ENCODE measurements at regions not wholly inside any gene's neighbourhood (a gene's known extent, or its start where the extent isn't known, plus 50 kb on each side); places are given as distances from the start of the nearest gene placed in this dataset.
"Not testable (repeated sequence)": the region's sequence is repeated elsewhere in the genome, so short reads cannot be mapped to it uniquely, and the experiment has no call there.

GRCh38 chr4:24179201-24179840 lies 289.5 kb upstream of the PPARGC1A start:
- 94 to 95% methylated on average over 4 of the region's 4 CpGs for WGBS, 2 experiments
- Histone ChIP-seq H3K9me3 (ENCODE audit: control insufficient read depth, low read length) (no peaks in the 10 kb centered on the region), H3K27ac (ENCODE audit: insufficient read depth, low read depth, low read length, poor library complexity, severe bottlenecking) (no peak overlapping the region), H3K4me1 (ENCODE audit: control insufficient read depth, insufficient read depth, low read length) (no peaks in the 10 kb centered on the region), H3K27me3 (ENCODE audit: control insufficient read depth, insufficient read depth, low read length, poor library complexity, severe bottlenecking) (no peaks in the 10 kb centered on the region), H3K4me3 (ENCODE audit: insufficient read depth, low read depth, low read length) (no peak overlapping the region), H3K36me3 (ENCODE audit: control insufficient read depth, insufficient read depth, low read length) (no peaks in the 10 kb centered on the region)

- H3K4me1 ChIP-seq (ENCODE audit: control insufficient read depth, insufficient read depth, low read length); H3K36me3 ChIP-seq (ENCODE audit: control insufficient read depth, insufficient read depth, low read length); H3K9me3 ChIP-seq (ENCODE audit: control insufficient read depth, low read length); H3K4me3 ChIP-seq (ENCODE audit: insufficient read depth, low read depth, low read length); H3K27me3 ChIP-seq (ENCODE audit: control insufficient read depth, insufficient read depth, low read length, poor library complexity, severe bottlenecking); H3K27ac ChIP-seq (ENCODE audit: insufficient read depth, low read depth, low read length, poor library complexity, severe bottlenecking): not testable (repeated sequence)
- 60 to 92% methylated on average over 1 to 2 of the region's 2 CpGs for WGBS, 2 experiments
Observed at GRCh38 chr4:24177443-24177842, 287.6 kb upstream of the PPARGC1A start.

GRCh38 chr4:24175707-24176106 lies 285.9 kb upstream of the PPARGC1A start:
- H3K4me1 ChIP-seq (ENCODE audit: control insufficient read depth, insufficient read depth, low read length): peaks cover 9% of the 10 kb centered on the region
- H3K36me3 ChIP-seq (ENCODE audit: control insufficient read depth, insufficient read depth, low read length): no peaks in the 10 kb centered on the region
- H3K4me3 ChIP-seq (ENCODE audit: insufficient read depth, low read depth, low read length): no peak overlapping the region
- 91 to 92% methylated on average over 6 to 7 of the region's 7 CpGs for WGBS, 2 experiments
- H3K9me3 ChIP-seq (ENCODE audit: control insufficient read depth, low read length): no peaks in the 10 kb centered on the region
- H3K27ac ChIP-seq (ENCODE audit: insufficient read depth, low read depth, low read length, poor library complexity, severe bottlenecking): no peak overlapping the region
- H3K27me3 ChIP-seq (ENCODE audit: control insufficient read depth, insufficient read depth, low read length, poor library complexity, severe bottlenecking): no peaks in the 10 kb centered on the region

GRCh38 chr4:24174602-24175001 lies 284.8 kb upstream of the PPARGC1A start:
- H3K4me1 ChIP-seq (ENCODE audit: control insufficient read depth, insufficient read depth, low read length): peaks cover 9% of the 10 kb centered on the region
- 92 to 96% methylated on average over 3 to 4 of the region's 4 CpGs for WGBS, 2 experiments
- no peak overlapping the region for H3K27ac ChIP-seq (ENCODE audit: insufficient read depth, low read depth, low read length, poor library complexity, severe bottlenecking)
- H3K9me3 ChIP-seq (ENCODE audit: control insufficient read depth, low read length): no peaks in the 10 kb centered on the region
- no peaks in the 10 kb centered on the region for H3K27me3 ChIP-seq (ENCODE audit: control insufficient read depth, insufficient read depth, low read length, poor library complexity, severe bottlenecking)
- H3K4me3 ChIP-seq (ENCODE audit: insufficient read depth, low read depth, low read length): no peak overlapping the region
- H3K36me3 ChIP-seq (ENCODE audit: control insufficient read depth, insufficient read depth, low read length): no peaks in the 10 kb centered on the region

- H3K36me3 ChIP-seq (ENCODE audit: control insufficient read depth, insufficient read depth, low read length): no peaks in the 10 kb centered on the region
- H3K27ac ChIP-seq (ENCODE audit: insufficient read depth, low read depth, low read length, poor library complexity, severe bottlenecking): no peak overlapping the region
- WGBS, 2 experiments: 63 to 67% methylated on average over 4 of the region's 4 CpGs
- no peak overlapping the region for H3K4me3 ChIP-seq (ENCODE audit: insufficient read depth, low read depth, low read length)
- H3K9me3 ChIP-seq (ENCODE audit: control insufficient read depth, low read length): no peaks in the 10 kb centered on the region
- no peaks in the 10 kb centered on the region for H3K27me3 ChIP-seq (ENCODE audit: control insufficient read depth, insufficient read depth, low read length, poor library complexity, severe bottlenecking)
- H3K4me1 ChIP-seq (ENCODE audit: control insufficient read depth, insufficient read depth, low read length): peaks cover 9% of the 10 kb centered on the region
Observed at GRCh38 chr4:24172406-24172805, 282.6 kb upstream of the PPARGC1A start.

GRCh38 chr4:24169956-24170355 lies 280.1 kb upstream of the PPARGC1A start:
- Histone ChIP-seq H3K36me3 (ENCODE audit: control insufficient read depth, insufficient read depth, low read length) (no peaks in the 10 kb centered on the region), H3K4me3 (ENCODE audit: insufficient read depth, low read depth, low read length) (no peak overlapping the region), H3K27me3 (ENCODE audit: control insufficient read depth, insufficient read depth, low read length, poor library complexity, severe bottlenecking) (no peaks in the 10 kb centered on the region), H3K4me1 (ENCODE audit: control insufficient read depth, insufficient read depth, low read length) (peaks cover 9% of the 10 kb centered on the region), H3K9me3 (ENCODE audit: control insufficient read depth, low read length) (no peaks in the 10 kb centered on the region), H3K27ac (ENCODE audit: insufficient read depth, low read depth, low read length, poor library complexity, severe bottlenecking) (no peak overlapping the region)

GRCh38 chr4:24168658-24169057 lies 278.8 kb upstream of the PPARGC1A start:
- Histone ChIP-seq H3K4me3 (ENCODE audit: insufficient read depth, low read depth, low read length) (no peak overlapping the region), H3K4me1 (ENCODE audit: control insufficient read depth, insufficient read depth, low read length) (peaks cover 9% of the 10 kb centered on the region), H3K36me3 (ENCODE audit: control insufficient read depth, insufficient read depth, low read length) (no peaks in the 10 kb centered on the region), H3K27ac (ENCODE audit: insufficient read depth, low read depth, low read length, poor library complexity, severe bottlenecking) (no peak overlapping the region), H3K27me3 (ENCODE audit: control insufficient read depth, insufficient read depth, low read length, poor library complexity, severe bottlenecking) (no peaks in the 10 kb centered on the region), H3K9me3 (ENCODE audit: control insufficient read depth, low read length) (no peaks in the 10 kb centered on the region)
- 75 to 100% methylated on average over 1 of the region's 2 CpGs for WGBS, 2 experiments

- 83 to 100% methylated on average over 1 of the region's 1 CpG for WGBS, 2 experiments
- Histone ChIP-seq H3K27ac (ENCODE audit: insufficient read depth, low read depth, low read length, poor library complexity, severe bottlenecking) (no peak overlapping the region), H3K4me1 (ENCODE audit: control insufficient read depth, insufficient read depth, low read length) (no peaks in the 10 kb centered on the region), H3K9me3 (ENCODE audit: control insufficient read depth, low read length) (no peaks in the 10 kb centered on the region), H3K4me3 (ENCODE audit: insufficient read depth, low read depth, low read length) (no peak overlapping the region), H3K36me3 (ENCODE audit: control insufficient read depth, insufficient read depth, low read length) (no peaks in the 10 kb centered on the region), H3K27me3 (ENCODE audit: control insufficient read depth, insufficient read depth, low read length, poor library complexity, severe bottlenecking) (no peaks in the 10 kb centered on the region)
Observed at GRCh38 chr4:24166501-24166900, 276.7 kb upstream of the PPARGC1A start.

GRCh38 chr4:24164797-24165196 lies 274.9 kb upstream of the PPARGC1A start:
- no peaks in the 10 kb centered on the region for H3K36me3 ChIP-seq (ENCODE audit: control insufficient read depth, insufficient read depth, low read length)
- H3K27ac ChIP-seq (ENCODE audit: insufficient read depth, low read depth, low read length, poor library complexity, severe bottlenecking): no peak overlapping the region

GRCh38 chr4:24164054-24164693 lies 274.3 kb upstream of the PPARGC1A start:
- no peaks in the 10 kb centered on the region for H3K36me3 ChIP-seq (ENCODE audit: control insufficient read depth, insufficient read depth, low read length)
- H3K4me1 ChIP-seq (ENCODE audit: control insufficient read depth, insufficient read depth, low read length): no peaks in the 10 kb centered on the region
- H3K4me3 ChIP-seq (ENCODE audit: insufficient read depth, low read depth, low read length): no peak overlapping the region
- 81 to 84% methylated on average over 2 of the region's 2 CpGs for WGBS, 2 experiments
- no peaks in the 10 kb centered on the region for H3K27me3 ChIP-seq (ENCODE audit: control insufficient read depth, insufficient read depth, low read length, poor library complexity, severe bottlenecking)
- no peaks in the 10 kb centered on the region for H3K9me3 ChIP-seq (ENCODE audit: control insufficient read depth, low read length)
- H3K27ac ChIP-seq (ENCODE audit: insufficient read depth, low read depth, low read length, poor library complexity, severe bottlenecking): no peak overlapping the region

More at GRCh38 chr4:24164797-24165196, 274.9 kb upstream of the PPARGC1A start:
- no peaks in the 10 kb centered on the region for H3K4me1 ChIP-seq (ENCODE audit: control insufficient read depth, insufficient read depth, low read length)
- WGBS, 2 experiments: 98 to 100% methylated on average over 2 of the region's 3 CpGs
- no peaks in the 10 kb centered on the region for H3K9me3 ChIP-seq (ENCODE audit: control insufficient read depth, low read length)
- H3K27me3 ChIP-seq (ENCODE audit: control insufficient read depth, insufficient read depth, low read length, poor library complexity, severe bottlenecking): no peaks in the 10 kb centered on the region
- H3K4me3 ChIP-seq (ENCODE audit: insufficient read depth, low read depth, low read length): no peak overlapping the region

Data from ectodermal cell (in vitro differentiated cells).